D341Med (cell line): ENCODE measurements at regions not wholly inside any gene's neighbourhood (a gene's known extent, or its start where the extent isn't known, plus 50 kb on each side); places are given as distances from the start of the nearest gene placed in this dataset.

Source experiments
- DNase-seq: peaks from one replicate; pipeline ENCODE4 v3.0.0; 2012; ENCODE audit warnings: low spot score

DNA sequence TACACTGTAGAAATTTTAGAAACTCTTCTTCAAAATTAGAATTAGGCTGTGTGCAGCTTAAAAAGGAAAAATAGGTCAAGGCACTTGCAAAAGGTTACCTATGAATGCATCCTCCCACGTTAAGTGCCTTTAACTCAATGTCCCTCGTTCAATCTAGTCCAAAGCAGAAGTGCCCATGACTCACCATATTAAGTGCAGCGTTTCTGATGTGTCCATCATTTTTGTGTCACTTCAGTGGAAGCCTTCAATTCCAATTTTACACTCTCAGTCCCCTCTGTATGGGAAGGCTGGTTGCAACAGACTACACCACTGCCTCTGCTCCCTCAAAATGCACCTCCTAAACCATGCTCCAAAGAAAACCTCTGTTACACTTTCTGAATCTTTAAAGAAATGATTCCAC lies 53.4 kb downstream of the FOXB1 start:
- no peak for DNase-seq

DNA sequence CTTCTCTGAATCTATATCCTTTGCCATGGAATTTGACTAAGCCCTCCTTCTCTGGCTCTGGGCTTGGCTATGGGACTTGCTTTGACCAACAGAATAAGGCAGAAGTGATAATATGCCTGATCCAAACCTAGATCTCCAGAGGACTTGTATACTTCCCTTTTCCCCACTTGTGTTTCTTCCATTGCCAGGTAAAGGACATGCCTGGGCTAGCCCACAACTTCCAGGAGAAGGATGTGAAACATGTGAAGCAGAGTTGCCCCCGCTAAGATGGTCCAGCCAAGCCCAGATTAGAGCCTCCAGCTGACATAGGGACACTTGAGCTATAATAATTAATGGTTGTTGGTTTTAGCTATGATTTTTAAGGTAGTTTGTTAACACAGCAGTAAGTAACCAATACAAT lies 55.1 kb downstream of the FOXB1 start:
- DNase-seq = no peak

DNA sequence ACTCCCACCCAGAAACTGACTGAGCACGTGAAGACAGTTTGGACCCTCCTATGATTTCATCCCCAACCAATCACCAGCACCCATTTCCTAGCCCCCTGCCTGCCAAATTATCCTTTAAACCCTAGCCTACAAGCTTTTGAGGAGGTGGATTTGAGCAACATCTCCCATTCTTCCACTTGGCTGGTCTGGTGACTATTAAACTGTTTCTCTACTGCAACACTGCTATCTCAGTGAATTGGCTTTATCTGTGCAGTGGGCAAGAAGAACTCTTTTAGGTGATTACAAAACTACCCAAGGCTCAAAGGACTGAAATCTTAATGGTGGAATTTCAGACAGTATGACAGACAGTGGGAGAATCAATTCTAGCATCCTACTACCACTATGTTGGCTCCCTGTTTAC lies 57.6 kb downstream of the FOXB1 start:
- no peak for DNase-seq

DNA sequence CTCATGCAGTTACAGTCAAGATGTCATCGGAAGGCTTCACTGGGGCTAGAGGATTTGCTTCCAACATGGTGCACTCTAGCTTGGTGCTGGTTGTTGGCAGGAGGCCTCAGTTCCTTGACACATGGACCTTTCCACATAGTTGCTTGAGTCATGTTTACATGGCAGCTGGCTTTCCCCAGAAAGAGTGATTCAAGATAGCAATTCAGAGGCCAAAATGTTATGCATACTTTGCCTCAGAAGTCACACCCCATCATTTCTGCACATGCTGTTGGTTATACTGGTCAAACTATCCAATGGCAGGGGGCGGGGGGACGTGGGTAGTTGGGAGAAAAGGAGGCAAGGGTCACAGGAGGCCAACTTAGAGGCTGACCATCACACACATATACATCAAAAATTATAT lies 58.7 kb downstream of the FOXB1 start:
- no peak for DNase-seq

DNA sequence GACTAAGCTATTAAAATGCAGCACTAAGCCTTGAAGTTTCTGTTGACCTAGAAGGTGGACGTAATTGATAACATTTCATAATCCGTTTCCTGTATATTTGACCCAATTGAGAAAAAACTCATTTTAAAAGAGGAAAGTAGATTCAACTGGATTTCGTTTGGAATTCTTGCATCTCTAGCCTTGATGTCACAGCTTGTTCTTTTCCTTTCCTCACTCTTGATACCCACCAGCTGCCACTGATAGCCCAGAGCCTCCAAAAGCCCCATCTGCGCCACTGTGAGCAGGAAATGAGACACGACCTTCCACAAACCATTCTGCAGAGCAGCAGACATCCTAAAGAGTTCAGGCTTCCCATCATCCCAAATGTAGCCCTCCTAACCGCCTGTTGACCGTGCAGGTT lies 61.8 kb downstream of the FOXB1 start:
- DNase-seq = no peak

DNA sequence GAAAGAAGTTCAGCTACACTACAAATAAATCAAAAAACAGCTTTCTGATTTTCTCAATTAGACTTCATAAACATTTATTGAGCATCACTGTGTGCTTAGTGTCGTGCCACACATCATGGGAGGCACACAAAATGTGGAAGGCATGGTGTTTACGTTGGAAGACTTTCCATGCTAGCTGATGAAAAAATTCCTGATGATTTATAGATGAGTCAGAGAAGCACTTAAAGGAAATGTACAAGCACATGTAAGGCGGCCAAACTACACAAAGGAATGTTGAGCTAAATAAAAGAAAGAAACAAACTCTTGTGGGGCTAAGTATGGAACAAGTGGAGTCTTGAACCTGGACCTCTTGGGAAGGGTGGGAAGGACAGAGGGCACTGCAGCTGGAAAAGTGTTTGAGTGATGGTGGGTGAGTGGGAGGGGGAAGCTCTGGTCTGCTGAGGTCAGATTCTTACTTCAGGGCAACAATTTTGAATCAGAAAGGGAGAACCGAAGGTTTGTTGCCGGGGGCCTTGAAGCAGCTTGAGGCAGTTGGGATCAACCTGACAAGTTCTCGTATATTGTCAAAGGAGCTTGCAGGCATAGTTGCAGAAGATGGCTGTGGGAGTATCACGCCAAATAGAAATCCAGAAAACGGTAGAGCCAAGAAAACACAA lies 66.9 kb downstream of the FOXB1 start:
- DNase-seq = no peak

DNA sequence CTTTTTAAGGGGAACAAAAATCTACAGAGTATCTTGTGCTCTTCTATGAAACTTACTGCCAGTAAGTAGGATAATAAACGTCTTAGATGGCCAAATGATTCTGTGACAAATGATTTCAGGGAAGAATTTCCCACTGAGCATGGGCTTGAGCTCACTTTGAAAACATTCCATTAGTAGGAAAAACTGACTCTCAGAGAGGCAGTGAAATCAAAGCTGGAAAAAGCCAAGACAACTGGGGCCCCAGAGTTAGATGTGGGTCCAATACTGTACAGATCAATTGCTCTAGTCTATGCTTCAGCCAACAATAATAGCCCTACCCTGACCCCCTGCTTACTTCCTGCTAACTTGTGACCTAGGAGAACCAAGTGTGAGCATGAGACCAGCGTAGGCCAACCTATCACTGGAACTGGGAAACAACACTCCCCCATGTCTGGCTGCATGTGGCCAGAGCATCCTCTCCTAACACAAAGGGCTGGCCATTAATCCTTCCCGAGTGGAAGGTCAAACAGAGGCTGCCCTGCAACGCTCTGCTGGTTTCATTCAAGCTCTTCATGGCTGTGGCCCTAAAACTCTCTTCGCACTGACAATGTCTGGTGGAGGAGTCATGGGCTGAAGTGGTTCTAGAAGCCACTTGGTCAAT lies 68.8 kb downstream of the FOXB1 start:
- DNase-seq = no peak

DNA sequence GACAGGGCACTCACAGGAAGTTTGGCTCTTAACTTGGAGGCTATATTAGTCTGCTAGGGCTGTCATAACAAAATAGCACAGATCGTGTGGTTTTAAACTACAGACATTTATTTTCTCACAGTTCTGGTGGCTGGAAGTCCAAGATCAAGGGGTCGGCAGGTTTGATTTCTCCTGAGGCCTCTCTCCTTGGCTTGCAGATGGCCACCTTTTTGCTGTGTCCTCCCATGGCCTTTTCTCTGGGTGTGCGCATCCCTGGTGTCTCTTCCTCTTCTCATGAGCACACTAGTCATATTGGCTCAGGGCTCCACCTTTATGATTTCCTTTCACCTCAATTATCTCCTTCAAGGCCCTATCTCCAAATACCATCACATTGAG lies 69.3 kb downstream of the FOXB1 start:
- no peak for DNase-seq

DNA sequence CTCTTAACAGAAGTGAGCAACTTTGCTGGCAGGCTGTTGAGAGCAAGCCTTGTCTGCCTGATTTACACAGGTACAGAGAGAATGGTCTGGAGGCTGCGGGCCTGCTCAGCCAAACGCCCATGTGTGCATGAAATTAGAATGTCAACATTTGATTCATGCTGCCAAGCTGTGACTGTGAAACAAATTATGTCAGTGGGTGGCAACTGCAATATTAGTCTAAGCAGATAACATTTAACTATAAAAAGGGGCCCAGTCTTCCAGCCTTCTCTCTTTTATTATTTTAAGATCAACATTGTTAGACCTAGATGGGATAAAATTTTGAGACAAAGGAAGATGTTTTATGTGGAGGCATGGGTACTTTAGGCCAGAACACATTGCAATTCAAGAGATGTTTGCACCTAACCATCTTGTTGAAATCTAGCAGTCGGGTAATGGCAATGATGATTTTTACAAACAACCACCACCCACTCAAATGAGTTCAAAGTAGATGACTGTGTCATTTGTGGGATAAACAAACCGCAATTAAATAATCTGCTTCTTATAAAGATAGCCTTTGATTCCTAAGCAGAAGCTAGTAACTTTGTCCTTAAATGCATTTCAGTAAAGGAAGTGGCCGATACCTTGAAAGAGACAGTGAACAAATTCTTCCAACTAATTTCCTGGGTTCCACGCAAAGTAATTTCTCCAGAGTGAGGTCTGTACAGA lies 70.2 kb downstream of the FOXB1 start:
- no peak for DNase-seq

DNA sequence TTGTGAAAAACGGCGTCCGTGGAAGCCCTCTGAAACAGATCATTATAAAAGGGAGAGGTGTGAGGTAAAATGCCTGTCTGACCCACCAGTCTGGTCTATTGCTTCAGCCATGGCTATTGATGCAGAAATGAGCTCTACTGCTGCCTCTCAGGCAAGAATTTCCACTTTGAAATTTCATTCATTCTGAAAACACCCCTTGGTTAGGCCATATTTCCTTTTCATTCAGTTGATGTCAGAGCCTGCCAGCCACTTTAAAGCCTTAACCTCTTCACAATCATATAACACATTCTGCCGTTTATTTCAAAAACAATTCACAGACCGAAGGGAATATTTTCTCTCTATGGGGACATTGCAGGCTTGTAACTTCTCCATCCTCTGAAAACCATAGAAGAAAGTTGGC lies 71.9 kb downstream of the FOXB1 start:
- DNase-seq = no peak

DNA sequence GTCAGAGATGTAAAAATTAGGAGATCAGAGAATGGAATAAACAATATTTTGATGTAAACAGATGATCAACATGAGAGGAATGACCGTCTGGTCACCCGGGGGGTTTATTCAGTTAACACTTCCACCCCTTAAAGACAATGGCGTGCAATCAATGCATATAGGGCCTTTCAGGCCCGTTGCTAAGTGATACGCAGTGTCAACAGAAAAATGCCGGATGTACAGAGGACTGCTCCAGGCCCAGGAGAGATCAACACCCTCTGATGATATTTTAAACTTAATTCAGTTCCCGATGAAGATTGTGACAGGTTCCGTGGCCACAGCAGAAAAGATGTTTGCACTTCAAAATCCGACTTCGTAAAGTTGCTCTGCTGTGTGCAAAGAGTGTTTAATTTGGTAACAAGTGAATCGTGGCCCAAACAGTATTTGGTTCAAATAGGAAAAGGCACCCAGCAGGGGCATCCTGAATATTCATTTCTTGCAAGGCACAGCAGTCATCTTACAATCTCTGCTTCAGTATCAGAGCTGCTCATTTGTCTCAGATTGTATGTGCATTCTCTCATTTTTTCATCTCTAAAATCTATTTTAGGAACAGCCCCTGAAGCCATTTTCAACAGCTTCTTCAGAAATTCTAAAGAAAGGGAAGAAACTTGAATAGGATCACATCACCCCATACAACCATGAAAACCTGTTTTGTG lies 72.6 kb downstream of the FOXB1 start:
- DNase-seq = no peak

DNA sequence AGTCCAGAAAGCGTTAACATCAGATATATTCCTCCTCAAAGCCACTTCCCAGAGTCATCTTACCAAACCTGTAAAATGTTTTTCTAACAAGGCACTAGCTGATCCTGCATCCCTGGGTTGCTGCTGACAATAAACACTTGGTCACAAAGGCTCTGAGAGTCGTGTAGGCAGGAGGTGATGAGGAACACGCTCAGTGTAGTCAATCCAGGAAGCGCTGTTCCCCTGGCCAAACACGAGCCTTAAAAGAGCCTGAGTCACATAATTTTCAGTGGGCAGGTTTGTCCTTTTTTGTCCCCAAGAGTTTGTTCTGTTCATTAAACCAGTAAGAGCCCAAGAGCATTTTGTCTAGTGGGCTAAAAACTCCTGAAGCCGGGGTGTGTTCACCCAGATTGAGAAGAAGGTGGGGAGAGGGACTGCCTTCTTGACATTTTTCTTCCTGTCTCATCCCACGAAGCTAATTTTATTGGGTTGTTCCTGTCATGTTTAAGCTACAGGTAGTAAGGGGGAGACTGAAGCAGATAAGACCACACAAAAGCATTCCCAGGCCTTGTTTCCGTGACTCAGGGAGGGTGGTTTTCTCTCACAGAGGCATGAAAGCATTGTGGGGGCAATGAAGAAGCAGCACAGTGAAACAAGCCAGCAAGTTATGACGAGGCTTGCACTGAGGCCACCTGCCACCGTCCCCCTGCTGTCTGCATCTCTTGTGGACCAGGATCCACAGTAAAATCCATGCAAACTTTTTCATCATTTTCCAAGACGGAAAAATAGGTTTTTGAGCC lies 73.7 kb downstream of the FOXB1 start:
- DNase-seq = no peak

DNA sequence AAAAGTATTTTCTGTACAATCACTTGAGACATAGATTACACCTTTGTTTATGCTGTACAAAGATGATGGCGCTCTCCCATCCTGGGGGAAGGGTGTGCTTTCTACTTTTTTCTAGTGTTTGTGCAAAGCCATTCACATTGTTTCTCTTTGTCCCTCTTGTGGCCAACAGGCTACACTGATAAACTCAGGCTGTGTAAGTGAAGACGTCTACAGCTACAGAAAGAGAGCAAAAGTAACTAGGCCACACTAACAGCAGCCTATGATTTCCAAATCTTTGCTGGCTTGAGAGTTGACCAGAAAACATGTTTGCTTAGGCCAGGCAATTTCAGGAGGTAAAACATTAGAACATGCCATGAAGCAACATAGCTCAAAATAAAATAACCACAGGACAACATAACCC lies 75.1 kb downstream of the FOXB1 start:
- no peak for DNase-seq

DNA sequence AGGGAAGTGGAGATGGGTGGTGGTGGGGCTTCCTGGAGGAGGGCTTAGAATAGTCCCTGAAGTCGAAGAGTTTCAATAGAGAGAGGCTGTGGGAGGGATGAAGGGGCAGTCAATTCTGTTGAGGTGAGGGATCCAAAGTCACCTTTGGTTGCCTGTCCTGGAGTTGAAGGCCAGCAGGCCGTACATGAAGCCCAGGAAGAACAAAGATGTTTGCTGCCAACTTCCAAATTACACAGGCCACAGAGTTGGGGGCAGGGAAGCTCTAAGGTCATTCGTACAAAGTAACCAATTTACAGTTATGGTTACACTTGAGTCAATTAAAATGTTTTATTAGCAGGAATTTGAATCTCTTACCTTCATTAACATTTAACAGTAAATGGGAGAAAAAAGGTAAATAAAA lies 77.9 kb downstream of the FOXB1 start:
- DNase-seq = no peak

DNA sequence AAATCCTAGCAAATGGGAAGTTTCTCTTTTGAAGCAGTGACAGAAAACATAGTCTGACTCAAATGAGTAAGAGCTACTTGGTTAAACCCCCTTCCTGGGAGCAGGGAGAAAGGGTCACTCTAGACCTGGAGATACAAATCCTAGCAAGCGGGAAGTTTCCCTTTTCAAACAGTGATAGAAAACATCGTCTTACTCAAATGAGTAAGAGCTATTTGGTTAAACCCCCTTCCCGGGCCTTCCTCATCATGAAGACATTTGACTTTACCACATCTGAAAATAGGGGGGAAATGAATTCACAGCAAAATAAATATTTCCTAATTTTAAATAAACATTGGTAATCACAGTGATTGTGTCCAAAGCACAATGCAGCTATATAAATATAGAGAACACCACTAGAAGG lies 79.2 kb downstream of the FOXB1 start:
- DNase-seq = no peak

DNA sequence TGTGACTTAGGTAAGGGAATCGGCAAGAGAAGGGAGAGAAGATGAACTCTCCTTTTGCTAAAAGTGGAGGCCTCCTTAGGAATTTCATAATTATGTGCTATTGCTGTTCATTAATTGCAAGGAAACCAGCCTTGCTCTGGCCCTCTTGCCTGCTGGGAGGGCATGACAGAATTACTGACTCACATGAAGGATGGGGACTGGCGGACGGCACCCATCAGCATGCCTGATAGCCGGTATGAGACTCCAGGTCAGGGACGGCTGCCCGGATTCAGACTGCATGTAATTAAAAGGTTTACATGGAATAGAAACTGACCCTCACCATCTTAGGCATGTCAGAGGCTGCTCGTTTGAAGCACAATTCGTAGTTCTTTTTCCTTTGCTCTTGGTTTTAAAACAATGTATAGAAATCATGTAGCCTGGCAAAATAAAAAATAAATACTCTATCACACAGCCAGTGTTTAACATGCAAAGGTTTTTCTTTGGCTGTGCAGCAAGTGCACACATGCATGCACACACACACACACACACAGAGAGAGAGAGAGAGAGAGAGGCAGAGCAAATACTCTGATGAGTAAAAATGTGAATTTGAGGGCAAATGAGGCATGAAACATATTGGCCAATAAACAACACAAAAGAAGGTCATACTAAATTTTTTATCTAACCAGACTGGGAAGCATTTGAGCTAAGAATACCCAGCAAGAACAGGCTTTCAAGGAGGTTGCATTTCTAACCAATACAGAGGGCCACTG lies 82.7 kb downstream of the FOXB1 start:
- DNase-seq = no peak

DNA sequence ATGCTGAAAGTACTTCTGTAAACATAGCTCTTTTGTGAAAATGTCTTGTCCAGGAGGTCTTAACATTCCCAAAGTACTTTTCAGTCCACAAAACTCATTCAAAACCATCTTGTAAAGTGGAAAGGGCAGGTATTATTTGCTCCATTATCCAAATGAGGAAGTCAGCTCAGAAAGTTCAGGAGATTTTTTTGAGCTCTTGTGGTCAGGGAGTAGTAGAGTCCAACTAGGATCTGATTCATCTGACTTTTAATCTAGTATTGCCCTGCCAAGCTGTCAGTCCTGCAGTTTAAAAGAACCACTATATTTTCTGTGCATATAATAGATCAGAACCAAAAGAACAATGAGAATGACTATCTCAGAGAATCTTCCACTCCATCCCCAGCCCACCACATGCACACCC lies 83.5 kb downstream of the FOXB1 start:
- DNase-seq = no peak

DNA sequence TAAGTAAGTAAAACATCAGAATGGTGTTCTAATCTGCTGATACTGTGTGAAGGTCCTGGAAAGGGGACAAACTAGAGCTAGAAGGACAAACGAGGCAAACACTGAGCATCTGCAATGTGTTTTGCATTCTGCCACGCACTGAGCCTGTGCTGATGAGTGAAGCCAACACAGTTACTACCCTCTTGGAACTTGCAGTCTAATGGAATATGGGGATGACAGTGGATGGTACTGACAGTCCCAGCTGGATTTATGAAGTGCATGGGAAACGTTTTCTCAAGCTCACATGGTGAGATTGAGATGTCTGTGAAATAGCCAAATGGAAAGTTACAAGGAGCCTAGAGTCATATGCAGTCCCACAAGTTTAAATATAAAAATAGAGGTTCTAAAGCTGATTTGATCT lies 86.6 kb downstream of the FOXB1 start:
- no peak for DNase-seq

DNA sequence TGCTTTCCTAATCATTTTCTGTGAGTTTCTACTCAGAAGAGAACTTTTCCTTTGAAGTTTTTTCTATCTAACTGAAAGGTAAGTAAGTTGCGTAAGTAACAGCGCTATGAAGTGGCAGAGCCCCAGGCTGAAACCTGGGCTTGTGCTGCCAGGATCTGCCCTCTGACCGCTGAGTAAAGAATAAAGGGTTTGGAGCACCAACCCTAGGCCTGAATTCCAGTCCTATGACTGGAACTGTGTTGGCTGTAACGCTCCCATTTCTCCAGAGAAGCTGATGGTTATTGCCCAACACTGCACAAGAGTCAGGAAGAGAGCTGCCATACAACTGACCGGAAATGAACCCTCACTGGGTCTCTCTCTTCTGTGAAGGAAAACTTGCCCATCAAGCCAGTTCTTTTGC lies 87.0 kb downstream of the FOXB1 start:
- DNase-seq = no peak

DNA sequence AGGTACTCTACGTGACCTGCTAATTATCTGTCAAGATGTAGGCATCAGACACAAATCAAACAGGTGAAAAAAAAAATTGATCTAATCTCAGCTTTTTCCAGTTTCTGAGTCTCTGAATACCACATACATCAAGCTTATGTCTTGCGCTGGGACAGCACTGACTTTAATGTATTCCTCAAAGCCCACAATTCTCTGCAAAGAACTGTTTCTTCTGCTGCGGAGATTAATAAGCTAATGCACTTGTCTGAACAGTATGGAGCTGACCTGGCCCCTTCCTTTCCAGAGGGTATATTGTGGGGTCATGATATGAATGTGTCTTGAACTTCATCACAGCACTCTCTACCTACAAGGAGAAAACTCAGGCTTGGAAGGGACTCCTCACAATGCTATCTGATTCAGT lies 87.8 kb downstream of the FOXB1 start:
- DNase-seq = no peak

DNA sequence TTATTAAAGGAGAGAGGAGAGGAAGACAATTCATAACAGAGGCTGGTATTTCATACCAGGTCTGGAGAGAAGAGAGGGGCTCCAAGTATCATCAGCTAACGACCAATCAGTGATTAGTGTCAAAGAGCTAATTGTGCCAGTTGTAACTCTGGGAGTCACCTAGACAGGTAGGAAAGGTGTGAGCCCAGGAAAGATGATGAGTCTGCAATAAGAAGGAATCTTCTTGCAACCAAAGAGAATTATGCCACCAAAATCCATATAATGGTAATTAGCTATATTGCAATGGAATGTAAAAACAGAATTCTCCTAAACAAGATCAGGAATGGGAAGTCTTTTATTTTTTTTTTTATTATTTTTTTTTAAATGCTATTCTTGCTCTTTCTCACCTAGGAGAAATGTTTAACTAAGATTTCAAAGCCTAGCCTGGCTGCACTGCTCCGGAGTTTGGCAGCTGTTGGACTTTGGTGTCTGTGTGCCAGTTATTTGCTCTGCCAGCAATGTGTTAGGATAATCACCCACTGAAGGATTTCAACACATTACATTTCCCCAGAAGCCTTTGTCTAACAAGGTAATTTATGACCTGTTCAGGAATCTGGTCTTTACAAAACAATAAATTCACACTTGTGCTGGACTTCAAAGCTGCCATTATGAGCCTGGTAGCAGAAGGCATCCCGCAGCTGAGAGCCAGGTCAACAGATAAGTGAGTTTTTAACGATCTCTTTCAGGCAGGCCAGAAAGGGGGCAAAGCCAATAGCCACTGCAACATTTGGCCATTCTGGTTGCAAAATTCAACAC lies 89.4 kb downstream of the FOXB1 start:
- no peak for DNase-seq
